ENCODE measurements at regions not wholly inside any gene's neighbourhood (a gene's known extent, or its start where the extent isn't known, plus 50 kb on each side); places are given as distances from the start of the nearest gene placed in this dataset.

- Histone ChIP-seq H3F3A (ENCODE audit: low read depth) (no peaks in the 10 kb centered on the region), H3K36me3 (ENCODE audit: insufficient read depth, low read length) (no peaks in the 10 kb centered on the region), H3K4me1 (ENCODE audit: insufficient read depth, low read length, poor library complexity, severe bottlenecking) (no peaks in the 10 kb centered on the region), H3K79me2 (ENCODE audit: insufficient read depth, low read length) (no peaks in the 10 kb centered on the region), H3K9ac (ENCODE audit: low read depth, low read length, poor library complexity, severe bottlenecking) (no peak overlapping the region), H3K4me3 (ENCODE audit: low read length, poor library complexity, severe bottlenecking) (no peak overlapping the region), H3K27me3 (ENCODE audit: insufficient read depth, low read length, poor library complexity, severe bottlenecking) (no peaks in the 10 kb centered on the region), H3K9me2 (replicated peaks; ENCODE audit: low read depth, low read length) (no peaks in the 10 kb centered on the region), H4K20me1 (ENCODE audit: insufficient read depth, low read length, poor library complexity, severe bottlenecking) (no peaks in the 10 kb centered on the region), H2AFZ (ENCODE audit: low read length) (no peak overlapping the region), H3K9me3 (ENCODE audit: insufficient read depth, low read depth, low read length) (no peaks in the 10 kb centered on the region), H3K4me2 (ENCODE audit: low read depth, low read length, poor library complexity, severe bottlenecking) (no peak overlapping the region)
- no peak for TF ChIP-seq CTCF (conservative IDR thresholded peaks at IDR 0.05; ENCODE audit: low read length)
- no peak for TF ChIP-seq EZH2phosphoT487 (IDR thresholded peaks at IDR 0.05; ENCODE audit: borderline replicate concordance)
Measured at GRCh38 chr4:132312521-132312920, 836.6 kb upstream of the PCDH10 start.

- no peaks in the 10 kb centered on the region for H3K79me2 ChIP-seq (ENCODE audit: insufficient read depth, low read length)
- no peak for TF ChIP-seq CTCF (conservative IDR thresholded peaks at IDR 0.05; ENCODE audit: low read length)
- no peak overlapping the region for H3K4me3 ChIP-seq (ENCODE audit: low read length, poor library complexity, severe bottlenecking)
- no peaks in the 10 kb centered on the region for H3K4me1 ChIP-seq (ENCODE audit: insufficient read depth, low read length, poor library complexity, severe bottlenecking)
- no peaks in the 10 kb centered on the region for H3K36me3 ChIP-seq (ENCODE audit: insufficient read depth, low read length)
- no peak overlapping the region for H3K4me2 ChIP-seq (ENCODE audit: low read depth, low read length, poor library complexity, severe bottlenecking)
- H3K27me3 ChIP-seq (ENCODE audit: insufficient read depth, low read length, poor library complexity, severe bottlenecking) = no peaks in the 10 kb centered on the region
- H4K20me1 ChIP-seq (ENCODE audit: insufficient read depth, low read length, poor library complexity, severe bottlenecking) = no peaks in the 10 kb centered on the region
- no peaks in the 10 kb centered on the region for H3F3A ChIP-seq (ENCODE audit: low read depth)
- H3K9me2 ChIP-seq (replicated peaks; ENCODE audit: low read depth, low read length) = no peaks in the 10 kb centered on the region
- no peak overlapping the region for H3K9ac ChIP-seq (ENCODE audit: low read depth, low read length, poor library complexity, severe bottlenecking)
- no peaks in the 10 kb centered on the region for H3K9me3 ChIP-seq (ENCODE audit: insufficient read depth, low read depth, low read length)
- H2AFZ ChIP-seq (ENCODE audit: low read length) = no peak overlapping the region; the same call in 1 of the 2 replicates
Measured at GRCh38 chr4:132313852-132314251, 835.2 kb upstream of the PCDH10 start.

- Histone ChIP-seq H3K4me1 (ENCODE audit: insufficient read depth, low read length, poor library complexity, severe bottlenecking) (no peaks in the 10 kb centered on the region), H3K9ac (ENCODE audit: low read depth, low read length, poor library complexity, severe bottlenecking) (no peak overlapping the region), H3K79me2 (ENCODE audit: insufficient read depth, low read length) (no peaks in the 10 kb centered on the region), H3K9me2 (replicated peaks; ENCODE audit: low read depth, low read length) (no peaks in the 10 kb centered on the region), H4K20me1 (ENCODE audit: insufficient read depth, low read length, poor library complexity, severe bottlenecking) (no peaks in the 10 kb centered on the region), H3K4me2 (ENCODE audit: low read depth, low read length, poor library complexity, severe bottlenecking) (no peak overlapping the region), H3K36me3 (ENCODE audit: insufficient read depth, low read length) (no peaks in the 10 kb centered on the region), H3F3A (ENCODE audit: low read depth) (no peaks in the 10 kb centered on the region), H3K9me3 (ENCODE audit: insufficient read depth, low read depth, low read length) (no peaks in the 10 kb centered on the region), H3K27me3 (ENCODE audit: insufficient read depth, low read length, poor library complexity, severe bottlenecking) (no peaks in the 10 kb centered on the region), H2AFZ (ENCODE audit: low read length) (no peak overlapping the region), H3K4me3 (ENCODE audit: low read length, poor library complexity, severe bottlenecking) (no peak overlapping the region)
- no peak for TF ChIP-seq EZH2phosphoT487 (IDR thresholded peaks at IDR 0.05; ENCODE audit: borderline replicate concordance)
- TF ChIP-seq CTCF (conservative IDR thresholded peaks at IDR 0.05; ENCODE audit: low read length) = no peak
Measured at GRCh38 chr4:132316738-132317137, 832.4 kb upstream of the PCDH10 start.

Measured in Loucy (cell line).